GM21528 (cell line): ENCODE measurements at regions not wholly inside any gene's neighbourhood (a gene's known extent, or its start where the extent isn't known, plus 50 kb on each side); places are given as distances from the start of the nearest gene placed in this dataset.
"Not testable (repeated sequence)": the region's sequence is repeated elsewhere in the genome, so short reads cannot be mapped to it uniquely, and the experiment has no call there.

Experiments
- ATAC-seq: cut with Tn5 transposase; IDR thresholded peaks from one replicate; pipeline ENCODE4 v1.9.1; 2021; ENCODE audit warnings: mild to moderate bottlenecking, moderate library complexity; ENCODE audit not compliant: unreplicated experiment, low FRiP score

DNA sequence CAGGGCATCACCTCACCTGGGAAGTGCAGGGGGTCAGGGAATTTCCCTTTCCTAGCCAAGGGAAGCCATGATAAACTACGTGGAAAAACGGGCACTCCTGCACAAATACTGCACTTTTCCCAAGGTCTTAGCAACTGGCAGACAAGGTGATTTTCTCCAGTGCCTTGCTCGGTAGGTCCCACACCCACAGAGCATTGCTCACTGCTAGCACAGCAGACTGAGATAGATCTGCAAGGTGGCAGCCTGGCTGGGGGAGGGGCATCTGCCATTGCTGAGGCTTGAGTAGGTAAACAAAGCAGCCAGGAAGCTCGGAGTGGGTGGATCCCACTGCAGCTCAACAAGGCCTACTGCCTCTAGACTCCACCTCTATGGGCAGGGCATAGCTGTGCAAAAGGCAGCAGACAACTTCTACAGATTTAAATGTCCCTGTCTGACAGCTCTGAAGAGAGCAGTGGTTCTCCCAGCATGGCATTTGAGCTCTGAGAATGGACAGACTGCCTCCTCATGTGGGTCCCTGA is 111.5 kb upstream of the FIBIN start:
- not testable (repeated sequence) for ATAC-seq

DNA sequence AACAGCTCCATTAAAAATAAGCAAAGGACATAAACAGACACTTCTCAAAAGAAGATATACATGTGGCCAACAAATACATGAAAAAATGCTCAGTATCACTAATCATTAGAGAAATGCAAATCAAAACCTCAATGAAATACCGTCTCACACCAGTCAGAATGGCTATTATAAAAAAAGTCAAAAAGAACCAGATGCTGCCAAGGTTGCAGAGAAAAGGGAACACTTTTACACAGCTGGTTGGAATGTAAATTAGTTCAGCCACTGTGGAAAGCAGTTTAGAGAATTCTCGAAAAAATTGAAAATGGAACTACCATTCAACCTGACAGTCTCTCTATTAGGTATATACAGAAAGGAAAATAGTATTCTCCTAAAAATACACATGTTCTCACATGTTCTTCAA is 102.4 kb upstream of the FIBIN start:
- no peak for ATAC-seq

DNA sequence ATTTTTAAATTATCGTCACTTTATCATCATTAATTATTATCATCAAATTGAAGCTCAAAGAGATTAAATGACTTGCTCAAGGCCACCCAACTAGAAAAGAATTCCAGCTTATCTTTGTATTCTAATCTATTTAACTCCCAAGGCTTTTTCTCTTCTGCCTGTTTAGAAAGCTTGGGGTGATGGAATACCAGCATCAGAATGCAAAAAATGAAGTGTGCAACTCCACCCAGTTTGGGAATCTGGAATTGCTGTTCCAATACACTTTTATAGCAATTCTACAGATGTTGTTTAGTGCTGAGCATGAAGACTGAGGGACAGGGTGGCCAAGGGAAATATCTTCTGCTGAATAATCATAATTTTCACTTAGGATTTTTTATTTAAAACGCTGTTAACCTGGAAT is 97.2 kb upstream of the FIBIN start:
- ATAC-seq, result no peak

- no peak for ATAC-seq
These were observed 95.1 kb upstream of the FIBIN start for GRCh38 chr11:26898799-26899198.

DNA sequence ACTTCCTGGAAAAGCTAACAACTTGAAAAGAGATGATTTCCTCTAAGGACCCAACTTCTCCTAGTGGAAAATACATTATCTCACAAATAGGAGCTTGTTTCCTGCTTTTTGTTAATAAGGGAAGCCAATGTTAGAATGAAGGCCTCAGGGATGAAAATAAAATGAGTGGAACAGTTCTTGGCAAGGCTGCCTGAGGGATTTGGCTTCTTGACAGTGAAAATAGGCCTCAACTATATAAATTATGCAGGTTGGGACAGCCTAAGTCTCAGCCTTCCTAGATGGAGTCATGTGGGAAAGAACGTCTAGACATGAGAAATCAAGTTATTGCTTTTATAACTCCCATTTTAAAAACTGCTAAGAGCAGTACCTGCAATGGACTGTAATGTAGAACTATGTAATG is 92.8 kb upstream of the FIBIN start:
- ATAC-seq, result no peak

DNA sequence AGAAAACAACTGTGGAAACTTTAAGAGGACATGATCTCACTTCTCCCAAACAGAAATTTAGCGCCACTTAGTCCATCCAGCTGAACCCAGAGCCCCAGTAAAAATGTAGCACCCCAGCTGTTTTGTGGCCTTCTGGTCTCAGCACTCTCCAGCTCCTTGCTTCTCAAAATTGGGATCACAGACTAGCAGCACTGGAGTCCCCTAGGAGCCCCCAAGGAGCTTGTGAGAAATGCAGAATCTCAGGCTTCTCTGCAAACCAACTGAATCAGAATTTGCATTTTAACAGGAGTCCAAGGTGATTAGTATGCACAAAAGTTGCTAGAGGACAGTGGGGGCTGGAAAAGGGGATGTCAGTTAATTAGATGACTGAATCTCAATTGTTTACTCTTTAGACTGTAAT is 89.8 kb upstream of the FIBIN start:
- no peak for ATAC-seq

DNA sequence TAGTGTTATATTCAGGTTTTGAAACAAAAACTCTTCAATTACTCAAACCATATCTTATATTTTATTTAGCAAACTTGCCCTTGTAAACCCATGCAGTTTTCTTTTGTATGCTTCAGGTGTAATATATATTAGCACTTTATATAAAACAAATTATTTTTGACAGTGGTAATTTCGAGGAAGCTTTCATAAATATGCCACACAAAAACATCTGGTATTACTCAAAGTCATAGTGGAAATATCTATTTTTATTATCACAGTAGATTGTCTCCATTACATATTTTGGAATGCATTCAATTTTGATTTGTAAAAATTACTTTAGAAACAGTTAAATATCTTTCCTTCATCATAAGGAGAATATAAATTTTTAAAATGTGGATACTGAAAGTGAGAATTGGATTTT is 89.1 kb upstream of the FIBIN start:
- no peak for ATAC-seq

DNA sequence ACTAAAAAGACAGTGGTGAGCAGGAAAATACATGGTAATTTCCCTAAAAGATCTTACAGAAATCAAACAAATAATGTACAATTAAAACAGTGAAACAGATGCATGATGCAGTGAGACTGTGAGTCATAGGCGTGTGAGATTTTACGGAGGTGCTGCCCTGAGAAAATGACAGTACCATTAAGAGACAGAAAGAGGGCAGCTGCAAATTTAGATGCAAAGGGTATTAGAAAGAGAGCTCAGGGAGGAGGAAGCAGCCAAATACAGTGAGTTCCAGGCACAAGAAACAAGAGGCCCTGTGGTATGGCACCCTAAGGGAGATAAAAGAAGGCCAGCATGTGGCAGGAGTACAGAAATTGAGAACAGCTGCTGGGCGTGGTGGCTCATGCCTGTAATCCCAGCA is 88.5 kb upstream of the FIBIN start:
- ATAC-seq, result no peak

DNA sequence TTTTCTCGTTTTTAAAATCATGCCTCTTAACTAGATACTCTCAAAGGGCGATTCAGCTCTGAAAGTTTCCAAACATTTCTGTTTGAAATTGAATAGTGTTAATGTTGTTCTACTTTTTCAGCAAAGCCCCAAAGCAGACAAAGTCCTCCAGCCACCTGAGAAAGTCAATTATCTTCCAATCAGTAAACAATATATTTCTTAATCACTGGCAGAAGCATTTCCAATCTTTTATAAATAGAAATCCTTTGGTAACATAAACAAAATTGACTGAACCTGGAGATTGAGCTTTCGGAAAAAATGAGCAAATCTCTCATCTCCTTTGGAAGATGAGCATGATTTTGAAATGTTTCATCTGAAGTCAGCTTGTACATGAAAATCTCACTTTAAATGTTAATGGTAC is 84.4 kb upstream of the FIBIN start:
- ATAC-seq, result no peak

DNA sequence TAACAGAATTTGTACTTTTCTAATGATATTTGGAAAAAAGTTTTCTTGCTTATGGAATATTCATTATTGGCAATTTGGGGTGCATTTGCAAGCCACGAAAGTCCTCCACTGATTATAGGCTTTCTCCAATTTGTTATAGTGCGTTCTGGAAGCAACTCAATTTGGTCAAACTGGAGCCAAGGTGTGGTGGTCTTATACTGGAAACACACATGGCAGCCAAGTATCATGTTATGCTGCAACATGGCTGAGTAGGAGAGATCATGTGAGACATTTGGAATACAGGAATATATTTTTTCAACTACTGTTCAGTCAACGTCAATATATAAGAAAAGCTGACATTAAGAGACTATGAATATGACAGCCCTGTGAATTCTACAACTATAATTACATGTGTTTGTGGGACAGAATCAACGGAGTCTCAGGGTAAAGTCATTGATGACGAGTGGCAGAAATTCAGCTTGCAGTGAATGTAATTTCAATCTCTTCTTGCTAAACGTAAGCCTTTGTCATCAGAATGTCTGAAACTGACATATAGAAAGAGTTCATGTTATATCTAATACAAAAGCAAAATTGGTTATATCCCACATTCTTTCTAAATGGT is 83.8 kb upstream of the FIBIN start:
- ATAC-seq, result no peak

- ATAC-seq, result peak; percentile 82
These were observed 78.9 kb upstream of the FIBIN start for GRCh38 chr11:26914968-26915367.

GRCh38 chr11:26916805-26917204 is 77.1 kb upstream of the FIBIN start:
- no peak for ATAC-seq

DNA sequence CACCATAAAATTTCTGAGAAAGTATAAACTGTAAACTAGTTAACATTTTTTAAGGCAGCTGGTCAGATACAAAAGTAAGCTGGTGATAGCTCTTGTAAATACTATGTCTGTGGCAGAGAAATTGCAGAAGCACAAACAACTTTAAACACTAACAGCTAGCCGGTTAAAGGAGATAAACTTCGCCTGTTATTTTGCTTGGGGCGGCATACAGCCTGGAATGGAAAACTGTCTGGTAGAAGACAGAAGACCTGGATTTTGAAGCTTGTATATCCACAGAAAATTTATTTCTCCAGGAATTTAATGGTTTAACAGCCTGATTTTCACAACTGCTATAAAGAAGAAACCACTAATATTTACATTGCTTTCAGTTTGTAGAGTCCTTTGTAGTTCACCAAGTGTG is 65.3 kb upstream of the FIBIN start:
- no peak for ATAC-seq

DNA sequence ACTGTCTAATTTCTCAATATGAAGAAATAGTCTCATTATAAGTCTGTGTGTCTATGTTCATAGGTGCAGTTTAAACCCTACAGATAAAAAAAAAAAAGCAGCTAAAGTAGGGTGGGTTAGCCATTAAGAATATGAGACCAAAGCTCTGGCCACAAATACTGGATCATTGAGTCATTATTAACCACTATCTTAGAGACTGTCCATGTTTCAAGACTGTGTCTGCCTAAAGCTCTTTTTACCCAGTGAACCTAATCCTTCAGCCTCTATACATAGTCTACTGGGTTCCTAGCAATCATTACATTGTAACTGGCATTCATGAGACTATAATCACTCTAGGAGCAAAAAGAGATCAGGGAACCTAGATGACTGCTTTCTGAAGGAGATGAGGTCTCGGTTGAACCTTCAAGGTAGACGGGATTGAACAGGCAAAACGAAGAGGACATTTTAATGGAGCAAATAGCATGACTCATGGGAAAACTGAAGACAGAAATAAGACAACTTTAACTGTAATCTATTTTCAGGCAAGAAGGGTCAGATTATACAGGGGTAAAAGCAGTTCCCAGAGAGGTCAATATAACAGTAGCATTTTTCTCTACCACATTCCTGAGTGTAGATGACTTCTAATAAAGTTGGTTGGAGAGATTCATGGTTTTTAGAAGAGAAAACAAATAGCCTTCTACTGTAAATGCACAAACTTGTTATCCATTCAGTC is 64.0 kb upstream of the FIBIN start:
- no peak for ATAC-seq

DNA sequence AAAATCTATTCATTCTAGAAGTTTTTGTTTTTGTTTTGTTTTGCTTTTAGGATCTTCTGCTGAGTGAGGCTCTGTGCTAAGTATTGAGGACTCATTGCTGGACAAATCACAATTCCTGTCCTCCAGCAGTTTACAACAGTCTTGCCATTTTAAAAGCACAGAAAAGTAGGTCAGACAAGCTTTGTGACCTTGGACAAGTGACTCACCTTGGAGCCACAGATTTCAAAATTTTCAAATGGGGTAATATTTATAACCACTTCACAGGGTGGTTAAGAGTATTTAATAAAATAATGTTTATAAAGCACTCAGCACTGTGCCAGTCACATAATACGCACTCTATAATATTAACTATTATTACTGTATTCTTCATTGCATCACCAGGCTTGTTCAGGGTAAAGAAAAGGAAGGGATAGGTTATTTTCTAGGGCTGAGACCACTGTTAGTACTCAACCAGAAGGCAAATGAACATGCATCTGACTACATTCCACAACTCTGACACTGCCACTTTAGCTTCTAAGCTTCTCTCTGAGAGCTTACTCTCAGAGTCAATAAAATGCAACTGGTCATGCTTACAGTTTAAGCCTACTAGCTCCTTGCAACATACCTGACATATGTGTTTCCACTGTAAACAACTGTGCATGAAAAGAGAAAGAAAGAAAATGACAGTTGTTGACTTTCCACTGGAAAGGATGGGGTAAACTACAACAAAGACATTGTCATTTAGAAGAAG is 63.2 kb upstream of the FIBIN start:
- no peak for ATAC-seq

DNA sequence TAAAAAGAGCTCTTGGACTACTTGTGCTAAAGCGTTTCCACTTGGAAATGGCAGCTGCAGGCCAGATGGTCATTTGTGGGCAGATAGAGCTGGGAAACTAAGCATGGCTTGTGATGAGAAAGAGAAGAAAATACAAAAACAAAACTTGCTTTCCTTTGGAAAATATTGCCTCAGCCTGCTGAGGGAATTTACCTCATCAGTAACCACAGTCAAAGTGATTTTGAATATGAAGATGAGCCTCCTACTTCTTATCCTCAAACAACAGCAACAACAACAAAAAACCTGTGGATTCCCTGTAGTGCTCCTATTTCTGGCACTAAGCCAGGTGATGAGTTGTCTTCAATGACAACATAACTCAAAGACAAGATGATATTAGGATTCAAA is 62.7 kb upstream of the FIBIN start:
- no peak for ATAC-seq

GRCh38 chr11:26931881-26932280 is 62.0 kb upstream of the FIBIN start:
- ATAC-seq, result no peak

DNA sequence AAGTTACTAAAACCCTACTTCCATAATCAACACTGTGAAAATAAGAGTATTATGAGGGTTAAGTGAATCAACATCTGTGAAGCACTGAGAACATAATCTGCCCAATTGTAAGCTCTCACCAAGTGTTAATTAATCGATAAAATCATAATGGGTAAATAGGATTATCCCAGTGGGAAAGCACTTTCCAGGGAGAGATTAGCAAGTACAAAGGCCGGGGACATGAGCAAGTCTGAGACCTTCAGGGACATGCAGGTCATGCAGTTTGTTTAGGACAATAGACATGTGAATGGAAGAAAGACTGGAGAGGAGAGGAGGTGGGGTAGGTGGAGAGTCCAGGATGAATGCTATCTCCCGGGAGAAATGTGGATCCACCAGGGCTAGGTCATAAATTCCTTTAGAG is 57.8 kb upstream of the FIBIN start:
- ATAC-seq, result no peak

GRCh38 chr11:26937386-26937785 is 56.5 kb upstream of the FIBIN start:
- ATAC-seq, result no peak

DNA sequence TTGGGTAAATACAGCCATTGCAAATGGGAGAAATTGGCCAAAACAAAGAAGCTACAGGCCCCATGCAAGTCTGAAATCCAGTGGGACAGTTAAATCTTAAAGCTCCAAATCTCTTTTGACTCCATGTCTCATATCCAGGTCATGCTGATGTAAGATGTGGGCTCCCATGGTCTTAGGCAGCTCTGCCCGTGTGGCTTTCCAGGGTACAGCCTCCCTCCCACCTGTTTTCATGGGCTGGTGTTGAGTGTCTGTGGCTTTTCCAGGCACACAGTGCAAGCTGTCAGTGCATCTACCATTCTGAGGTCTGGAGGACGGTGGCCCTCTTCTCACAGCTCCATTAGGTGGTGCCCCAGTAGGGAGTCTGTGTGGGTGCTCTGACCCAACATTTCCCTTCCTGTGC is 53.4 kb upstream of the FIBIN start:
- ATAC-seq, result not testable (repeated sequence)

DNA sequence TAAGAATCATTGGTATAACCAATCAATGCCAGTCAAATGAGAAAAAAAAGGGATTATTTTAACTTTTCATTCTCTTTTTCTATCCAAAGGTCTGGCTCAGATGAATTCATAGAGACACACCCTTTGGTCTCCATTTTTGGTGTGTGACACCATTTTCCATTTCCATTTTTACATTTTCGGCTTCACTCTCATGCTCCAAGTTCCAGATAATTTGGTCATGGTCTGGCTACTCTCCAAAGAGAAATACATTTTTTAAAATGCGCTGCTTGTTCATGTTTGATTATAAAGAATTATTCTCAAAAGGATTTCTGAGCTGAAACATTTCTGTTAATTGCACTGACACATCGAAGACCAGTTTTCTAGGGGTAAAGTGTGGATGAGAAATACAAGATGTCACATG is 51.6 kb upstream of the FIBIN start:
- ATAC-seq, result no peak

DNA sequence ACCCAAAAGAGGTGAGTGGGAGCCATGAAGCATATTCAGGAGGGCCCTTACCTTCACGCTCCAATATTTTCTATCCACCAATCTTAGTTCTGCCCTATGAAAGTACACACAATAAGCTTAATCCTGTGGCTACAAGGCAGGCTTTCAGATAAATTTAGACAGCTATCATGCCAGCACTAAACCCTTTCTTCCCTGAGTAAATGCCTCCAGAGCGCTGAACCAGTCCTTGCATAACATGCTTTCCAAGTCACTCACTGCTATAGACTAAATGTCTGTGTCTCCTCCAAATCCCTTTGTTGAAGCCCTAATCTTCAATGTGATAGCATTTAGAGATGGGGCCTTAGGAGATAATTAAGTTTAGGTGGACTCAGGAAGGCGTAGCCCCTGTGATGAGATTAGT is 50.3 kb upstream of the FIBIN start:
- no peak for ATAC-seq
